Activated CD8-positive, alpha-beta memory T cell treated with anti-CD3 and anti-CD28 coated beads, Interleukin-2, amount 10 ng/mL, durations not matched to agents 7 days and 5 days (primary cell): ENCODE measurements at regions not wholly inside any gene's neighbourhood (a gene's known extent, or its start where the extent isn't known, plus 50 kb on each side); places are given as distances from the start of the nearest gene placed in this dataset.

Experiments used
- ATAC-seq: fragments of 150-1000 bp; cut with Tn5 transposase; one replicate; pipeline ENCODE4 v1.10.0; 2021; ENCODE audit warnings: moderate library complexity
- CTCF ChIA-PET: fragments of 350-600 bp; sonication (Branson Sonifier 250); formaldehyde crosslinking; loops from one replicate; lab custom pipeline; 2021; ENCODE audit warnings: antibody characterized with exemption; lab: Charles Lee
- DNase-seq: peaks from one replicate; pipeline ENCODE4 v3.0.0-alpha.2; 2020
- H3K27ac Mint-ChIP-seq: one replicate; pipeline ENCODE4 v1.8.0; 2021; ENCODE audit warnings: mild to moderate bottlenecking, mixed read lengths
- H3K27me3 Mint-ChIP-seq: one replicate; pipeline ENCODE4 v1.8.0; 2021; ENCODE audit warnings: mixed read lengths
- H3K36me3 Mint-ChIP-seq: one replicate; pipeline ENCODE4 v1.8.0; 2021; ENCODE audit warnings: mild to moderate bottlenecking, mixed read lengths
- H3K4me1 Mint-ChIP-seq: one replicate; pipeline ENCODE4 v1.8.0; 2021; ENCODE audit warnings: mixed read lengths
- H3K4me3 Mint-ChIP-seq: one replicate; pipeline ENCODE4 v1.8.0; 2021; ENCODE audit warnings: mild to moderate bottlenecking, moderate library complexity, mixed read lengths
- H3K9me3 Mint-ChIP-seq: one replicate; pipeline ENCODE4 v1.8.0; 2022; ENCODE audit warnings: low read depth, mixed read lengths

DNA sequence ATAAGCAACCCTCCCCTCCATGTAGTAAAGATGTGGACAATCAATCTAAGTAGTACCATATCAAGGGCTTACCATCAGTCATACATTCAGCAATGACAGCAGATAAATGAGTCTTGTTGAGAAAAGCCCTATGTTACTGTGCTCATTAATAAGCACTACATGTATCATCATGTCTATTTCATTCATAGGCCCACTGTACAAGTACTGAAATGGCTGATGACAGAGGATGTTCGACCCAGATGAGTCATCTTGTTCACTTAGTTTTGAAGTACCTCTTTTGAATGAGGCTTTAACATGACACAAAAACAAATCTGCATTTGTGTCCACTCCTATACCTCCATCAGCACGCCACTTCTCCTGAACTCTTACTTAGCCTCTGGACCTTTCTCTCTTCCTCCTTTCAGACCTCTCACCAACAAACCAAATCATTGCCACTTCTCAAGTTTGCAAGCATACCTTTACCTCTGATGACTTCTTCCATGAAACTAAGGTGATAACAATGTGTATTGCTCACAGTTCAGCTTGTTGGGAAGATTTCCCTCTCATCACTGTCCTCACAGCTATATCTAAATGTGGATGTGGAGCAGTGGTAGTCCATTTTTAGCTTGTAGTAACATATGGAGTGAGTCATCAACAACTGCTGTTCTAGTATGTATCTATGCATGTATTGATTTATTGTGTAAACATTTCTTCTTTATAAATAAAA lies 921.0 kb upstream of the SLC39A10 start:
- H3K4me3 Mint-ChIP-seq = no peak overlapping the region
- ATAC-seq (no peak), DNase-seq (no peak)
- H3K4me1 Mint-ChIP-seq = no peaks in the 10 kb centered on the region
- no peaks in the 10 kb centered on the region for H3K9me3 Mint-ChIP-seq
- CTCF ChIA-PET = no interaction called here
- H3K27ac Mint-ChIP-seq = no peak overlapping the region
- H3K27me3 Mint-ChIP-seq = no peaks in the 10 kb centered on the region
- H3K36me3 Mint-ChIP-seq = no peaks in the 10 kb centered on the region

DNA sequence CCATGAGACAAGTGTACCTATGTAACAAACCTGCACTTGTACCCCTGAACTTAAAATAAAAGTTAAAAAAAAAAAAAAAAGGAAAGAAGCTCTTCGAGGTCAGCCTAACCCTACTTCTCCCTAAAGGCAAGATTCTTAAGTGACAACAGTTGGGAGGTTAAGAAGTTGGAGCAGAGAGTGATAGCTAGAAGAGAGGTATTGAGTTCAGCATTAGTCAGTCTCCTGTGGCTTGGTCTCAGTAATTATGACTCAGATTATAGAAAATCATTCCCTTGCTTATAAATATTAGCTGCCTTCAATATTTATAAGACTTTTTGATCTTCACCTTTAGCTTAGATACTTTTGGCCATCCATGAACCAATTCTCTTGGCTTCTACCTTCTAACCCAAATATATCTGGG lies 926.8 kb upstream of the SLC39A10 start:
- H3K4me1 Mint-ChIP-seq = no peaks in the 10 kb centered on the region
- CTCF ChIA-PET = no interaction called here
- no peak overlapping the region for H3K27ac Mint-ChIP-seq
- DNase-seq (no peak), ATAC-seq (no peak)
- no peaks in the 10 kb centered on the region for H3K9me3 Mint-ChIP-seq
- H3K36me3 Mint-ChIP-seq = no peaks in the 10 kb centered on the region
- H3K4me3 Mint-ChIP-seq = no peak overlapping the region
- H3K27me3 Mint-ChIP-seq = no peaks in the 10 kb centered on the region

DNA sequence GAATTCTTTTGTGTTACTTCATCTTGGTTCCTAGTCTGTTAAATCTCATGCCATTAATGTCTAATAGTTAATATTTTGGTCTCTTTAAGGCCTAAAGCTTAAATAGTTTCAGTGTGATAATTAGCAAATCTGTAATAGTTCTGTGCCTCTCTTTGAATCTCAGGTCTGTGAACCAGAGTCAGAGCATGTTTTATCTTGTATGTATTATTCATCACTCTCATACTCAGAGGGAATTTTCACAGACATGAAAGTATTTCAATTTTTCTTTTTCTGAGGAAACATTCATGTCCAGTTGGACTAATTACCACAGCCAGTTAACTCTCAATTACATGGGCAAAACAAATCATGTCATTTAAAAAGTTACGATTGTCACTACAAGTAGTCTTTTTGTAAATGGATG lies 931.9 kb upstream of the SLC39A10 start:
- Mint-ChIP-seq H3K4me1 (no peaks in the 10 kb centered on the region), H3K27me3 (no peaks in the 10 kb centered on the region), H3K4me3 (no peak overlapping the region), H3K9me3 (no peaks in the 10 kb centered on the region), H3K36me3 (no peaks in the 10 kb centered on the region), H3K27ac (no peak overlapping the region)
- CTCF ChIA-PET = no interaction called here
- no peak for DNase-seq
- no peak for ATAC-seq

DNA sequence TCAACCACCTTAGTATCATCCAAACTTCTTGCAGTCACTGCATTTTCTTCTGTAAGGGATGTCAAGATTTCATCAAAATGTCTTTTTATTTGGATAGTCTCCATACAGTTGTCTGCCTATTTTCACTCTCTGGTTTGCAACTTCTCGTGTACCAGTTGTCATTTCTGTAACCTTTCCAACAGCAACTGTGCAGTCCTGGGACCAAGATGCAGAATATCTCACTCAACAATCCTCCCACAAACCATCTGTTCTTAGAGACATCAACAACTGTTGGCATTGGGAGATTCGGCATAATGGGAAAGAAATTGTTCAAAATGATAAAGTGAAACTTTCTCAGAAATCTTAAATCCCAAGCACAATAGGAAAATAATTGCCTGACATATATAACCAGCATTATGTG lies 933.6 kb upstream of the SLC39A10 start:
- no peaks in the 10 kb centered on the region for H3K9me3 Mint-ChIP-seq
- H3K27ac Mint-ChIP-seq = no peak overlapping the region
- CTCF ChIA-PET = no interaction called here
- no peaks in the 10 kb centered on the region for H3K27me3 Mint-ChIP-seq
- H3K4me1 Mint-ChIP-seq = no peaks in the 10 kb centered on the region
- H3K36me3 Mint-ChIP-seq = no peaks in the 10 kb centered on the region
- no peak overlapping the region for H3K4me3 Mint-ChIP-seq
- DNase-seq (no peak), ATAC-seq (no peak)

DNA sequence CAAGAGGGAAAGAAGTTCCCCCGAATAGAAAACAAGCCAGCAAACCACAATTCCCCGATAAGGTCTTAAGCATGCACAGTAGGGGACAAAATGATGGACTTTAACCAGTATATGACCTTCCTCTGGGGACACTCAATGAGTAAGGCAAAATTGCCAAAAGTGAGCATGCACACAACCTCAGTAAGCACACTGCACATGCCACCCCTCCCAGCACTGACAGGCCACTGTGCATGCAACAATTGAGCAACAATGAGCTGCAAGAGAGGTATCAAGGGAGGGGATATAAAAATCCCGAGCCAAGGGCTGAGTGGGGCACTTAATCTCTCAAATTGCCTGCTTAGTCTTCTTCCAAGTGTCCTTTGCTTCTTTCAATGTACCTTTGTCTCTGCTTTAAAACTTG lies 935.8 kb upstream of the SLC39A10 start:
- no peaks in the 10 kb centered on the region for H3K36me3 Mint-ChIP-seq
- no peaks in the 10 kb centered on the region for H3K27me3 Mint-ChIP-seq
- no peaks in the 10 kb centered on the region for H3K9me3 Mint-ChIP-seq
- DNase-seq (no peak), ATAC-seq (no peak)
- no peaks in the 10 kb centered on the region for H3K4me1 Mint-ChIP-seq
- CTCF ChIA-PET = no interaction called here
- no peak overlapping the region for H3K4me3 Mint-ChIP-seq
- H3K27ac Mint-ChIP-seq = no peak overlapping the region

DNA sequence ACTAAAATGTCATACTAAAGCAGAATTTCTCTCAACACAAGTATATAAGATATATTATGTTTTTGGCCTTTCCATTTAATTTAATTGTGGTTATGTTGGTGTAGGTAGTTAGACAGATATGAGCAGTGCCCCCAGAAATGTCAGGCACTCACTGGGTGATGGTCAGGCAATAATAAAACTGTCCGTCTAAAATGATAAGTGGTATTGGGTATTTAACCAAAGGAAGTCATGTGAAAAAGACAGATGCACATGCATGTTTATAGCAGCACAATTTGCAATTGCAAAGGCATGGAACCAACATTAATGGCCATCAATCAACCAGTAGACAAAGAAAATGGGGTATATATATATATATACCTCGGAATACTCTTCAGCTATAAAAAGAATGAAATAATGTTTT lies 936.6 kb upstream of the SLC39A10 start:
- H3K4me3 Mint-ChIP-seq = no peak overlapping the region

DNA sequence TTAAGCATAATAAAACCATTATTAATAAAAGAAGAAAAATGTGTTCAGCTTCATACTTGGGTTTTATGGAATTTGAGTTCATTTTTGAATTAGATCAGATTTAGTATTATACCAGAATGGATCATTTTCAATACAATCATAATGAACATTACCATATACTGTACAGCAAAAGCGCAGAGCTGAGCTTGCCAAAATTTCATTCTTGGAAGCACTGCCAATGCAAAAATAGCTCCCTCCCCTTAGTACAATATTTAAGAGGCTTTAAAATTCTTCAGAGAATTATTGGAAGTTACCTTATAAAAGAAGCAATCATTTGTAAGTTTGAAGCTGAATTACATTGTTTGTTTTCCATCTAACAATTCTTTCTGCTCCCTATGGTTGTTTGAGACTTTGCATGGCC lies 938.1 kb upstream of the SLC39A10 start:
- Mint-ChIP-seq H3K36me3 (no peaks in the 10 kb centered on the region), H3K27me3 (no peaks in the 10 kb centered on the region)

More for the DNA sequence above, 936.6 kb upstream of the SLC39A10 start:
- ATAC-seq = no peak
- CTCF ChIA-PET = no interaction called here
- no peaks in the 10 kb centered on the region for H3K36me3 Mint-ChIP-seq
- no peak for DNase-seq
- no peaks in the 10 kb centered on the region for H3K4me1 Mint-ChIP-seq
- no peaks in the 10 kb centered on the region for H3K27me3 Mint-ChIP-seq
- H3K27ac Mint-ChIP-seq = no peak overlapping the region
- no peaks in the 10 kb centered on the region for H3K9me3 Mint-ChIP-seq

DNA sequence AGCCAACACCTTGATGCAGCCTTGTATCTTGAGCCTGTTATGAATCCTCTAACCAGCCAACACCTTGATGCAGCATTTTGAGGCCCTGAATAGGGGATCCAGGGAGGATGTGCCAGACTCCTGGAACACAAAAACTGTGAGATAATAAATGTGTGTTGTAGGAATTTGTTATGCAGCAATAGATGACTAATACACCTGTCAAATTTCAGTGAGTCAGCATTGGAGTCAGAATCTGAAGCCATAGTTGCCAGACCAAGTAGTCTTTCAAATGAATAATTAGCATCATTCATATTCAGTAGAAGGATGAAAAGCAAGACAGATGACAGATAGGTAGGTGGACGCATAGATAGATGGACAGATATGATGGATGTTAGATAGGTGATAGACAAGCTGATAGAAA lies 942.5 kb upstream of the SLC39A10 start:
- CTCF ChIA-PET = no interaction called here
- Mint-ChIP-seq H3K27ac (no peak overlapping the region), H3K36me3 (no peaks in the 10 kb centered on the region), H3K9me3 (no peaks in the 10 kb centered on the region), H3K4me1 (no peaks in the 10 kb centered on the region), H3K4me3 (no peak overlapping the region), H3K27me3 (no peaks in the 10 kb centered on the region)
- no peak for ATAC-seq
- DNase-seq = no peak

More for the DNA sequence above, 938.1 kb upstream of the SLC39A10 start:
- Mint-ChIP-seq H3K9me3 (no peaks in the 10 kb centered on the region), H3K4me1 (no peaks in the 10 kb centered on the region), H3K27ac (no peak overlapping the region), H3K4me3 (no peak overlapping the region)
- DNase-seq (no peak), ATAC-seq (no peak)
- CTCF ChIA-PET = no interaction called here

DNA sequence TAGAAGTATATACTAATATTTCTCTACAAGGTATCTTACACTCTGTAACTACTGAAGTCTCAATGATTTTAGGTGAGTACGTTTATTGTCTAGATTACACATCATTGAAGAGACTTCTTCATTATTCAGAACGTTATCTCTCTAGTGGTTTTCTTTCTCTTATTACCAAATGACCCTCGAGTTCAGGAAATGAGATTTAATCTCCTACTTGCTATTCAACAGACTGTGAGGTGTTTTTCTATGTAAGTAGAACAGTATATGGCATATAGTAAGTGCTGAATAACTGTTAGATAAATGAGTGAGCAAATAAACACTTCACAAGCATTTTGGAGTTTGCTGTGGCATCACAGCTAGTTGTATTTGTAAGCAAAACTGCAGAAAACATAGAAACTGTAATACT lies 947.2 kb upstream of the SLC39A10 start:
- no peaks in the 10 kb centered on the region for H3K27me3 Mint-ChIP-seq
- DNase-seq (no peak), ATAC-seq (no peak)
- H3K4me3 Mint-ChIP-seq = no peak overlapping the region
- H3K36me3 Mint-ChIP-seq = no peaks in the 10 kb centered on the region
- CTCF ChIA-PET = no interaction called here
- H3K4me1 Mint-ChIP-seq = no peaks in the 10 kb centered on the region
- no peak overlapping the region for H3K27ac Mint-ChIP-seq
- H3K9me3 Mint-ChIP-seq = no peaks in the 10 kb centered on the region

DNA sequence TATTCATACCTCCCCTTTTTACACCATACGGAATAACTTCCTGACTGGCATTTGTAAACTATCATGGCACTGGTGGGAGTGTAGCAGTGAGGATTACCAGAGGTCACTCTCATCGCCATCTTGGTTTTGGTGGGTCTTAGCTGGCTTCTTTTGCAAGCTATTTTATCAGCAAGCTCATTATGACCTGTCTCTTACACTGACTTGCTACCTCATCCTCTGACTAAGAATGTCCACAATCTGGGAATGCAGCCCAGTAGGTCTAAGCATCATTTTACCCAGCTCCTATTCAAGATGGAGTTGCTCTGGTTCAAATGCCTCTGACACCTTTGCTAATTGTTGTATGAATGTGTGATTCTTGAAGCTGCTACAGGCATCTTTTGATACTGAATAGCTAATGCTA lies 950.8 kb upstream of the SLC39A10 start:
- Mint-ChIP-seq H3K4me3 (no peak overlapping the region), H3K27me3 (no peaks in the 10 kb centered on the region), H3K9me3 (no peaks in the 10 kb centered on the region), H3K36me3 (no peaks in the 10 kb centered on the region), H3K4me1 (no peaks in the 10 kb centered on the region), H3K27ac (no peak overlapping the region)
- CTCF ChIA-PET = no interaction called here
- DNase-seq = no peak
- no peak for ATAC-seq

DNA sequence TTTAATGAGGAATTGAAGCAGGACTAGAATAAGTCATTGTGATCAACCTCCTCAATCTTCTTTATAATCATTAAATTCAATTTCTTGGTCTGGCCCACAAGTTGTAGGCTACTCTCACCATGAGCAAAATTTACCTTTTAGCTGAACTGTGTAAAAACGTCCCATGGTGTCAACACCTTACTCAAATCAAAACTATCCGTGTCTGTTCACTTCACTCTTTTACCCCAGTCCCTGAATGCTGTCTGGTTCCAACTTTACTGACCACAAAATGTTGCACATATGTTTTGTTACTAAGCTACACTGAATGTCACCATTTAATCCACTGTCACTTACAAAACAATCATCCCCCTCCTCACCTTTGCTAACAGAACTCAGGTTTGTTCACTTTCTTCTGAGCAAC lies 951.6 kb upstream of the SLC39A10 start:
- Mint-ChIP-seq H3K27ac (no peak overlapping the region), H3K36me3 (no peaks in the 10 kb centered on the region), H3K4me1 (no peaks in the 10 kb centered on the region), H3K4me3 (no peak overlapping the region), H3K9me3 (no peaks in the 10 kb centered on the region), H3K27me3 (no peaks in the 10 kb centered on the region)
- ATAC-seq (no peak), DNase-seq (no peak)
- CTCF ChIA-PET = no interaction called here

DNA sequence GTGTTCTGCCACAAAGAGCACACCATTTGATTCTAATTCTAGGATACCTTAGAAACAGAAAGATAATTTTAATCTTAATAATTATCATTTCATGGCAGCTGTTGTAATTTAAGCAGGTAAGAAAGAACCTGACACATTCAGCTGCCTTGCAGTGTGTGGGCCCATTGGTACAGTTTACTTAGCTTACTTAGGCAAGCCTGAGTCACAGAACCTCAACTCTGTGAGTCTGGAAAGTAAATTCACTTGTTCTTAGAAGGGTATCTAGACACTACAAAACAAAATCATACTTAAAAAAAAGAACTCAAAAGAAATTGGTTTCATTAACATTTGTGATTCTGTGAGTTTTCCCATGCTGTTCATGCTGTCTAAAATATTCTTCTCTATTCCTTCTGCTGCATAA lies 956.3 kb upstream of the SLC39A10 start:
- Mint-ChIP-seq H3K36me3 (no peaks in the 10 kb centered on the region), H3K27me3 (no peaks in the 10 kb centered on the region), H3K9me3 (no peaks in the 10 kb centered on the region), H3K27ac (no peak overlapping the region), H3K4me1 (no peaks in the 10 kb centered on the region), H3K4me3 (no peak overlapping the region)
- DNase-seq (no peak), ATAC-seq (no peak)
- CTCF ChIA-PET = no interaction called here

DNA sequence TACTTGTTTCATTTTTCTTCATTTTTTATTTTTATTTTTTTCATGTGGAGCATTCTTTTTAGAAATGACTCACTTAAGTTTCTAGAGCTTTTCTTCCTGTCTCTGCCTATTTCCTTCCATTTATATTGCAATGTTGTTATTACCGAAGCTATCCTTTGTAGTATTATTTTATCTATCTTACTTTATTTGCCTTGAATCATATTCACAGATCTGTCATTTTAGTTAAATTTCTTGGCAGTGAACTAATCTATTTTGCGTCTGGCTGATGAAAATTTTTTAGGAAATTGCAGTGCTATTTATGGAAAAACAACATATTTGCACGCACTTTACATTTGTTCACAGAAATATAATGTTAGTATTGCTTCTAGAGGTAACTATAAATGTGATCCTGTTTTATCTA lies 956.9 kb upstream of the SLC39A10 start:
- H3K9me3 Mint-ChIP-seq = no peaks in the 10 kb centered on the region
- H3K4me1 Mint-ChIP-seq = no peaks in the 10 kb centered on the region
- no peak overlapping the region for H3K27ac Mint-ChIP-seq
- no peaks in the 10 kb centered on the region for H3K27me3 Mint-ChIP-seq
- no peak for ATAC-seq
- H3K4me3 Mint-ChIP-seq = no peak overlapping the region
- no peak for DNase-seq
- CTCF ChIA-PET = no interaction called here
- H3K36me3 Mint-ChIP-seq = no peaks in the 10 kb centered on the region

DNA sequence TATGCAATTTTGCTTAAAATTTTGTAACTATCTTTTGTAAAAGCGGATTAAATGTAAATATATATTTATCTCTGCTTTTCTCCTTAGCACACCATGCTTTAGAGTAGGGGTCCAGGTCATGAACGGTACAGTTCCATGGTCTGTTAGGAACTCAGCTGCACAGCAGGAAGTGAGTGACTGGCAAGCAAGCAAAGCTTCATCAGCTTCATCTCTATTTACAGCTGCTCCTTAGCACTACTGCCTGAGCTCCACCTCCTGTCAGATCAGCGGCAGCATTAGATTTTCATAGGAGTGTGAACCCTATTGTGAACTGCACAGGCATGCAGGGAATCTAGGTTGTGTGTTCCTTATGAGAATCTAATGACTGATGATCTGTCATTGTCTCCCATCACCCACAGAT lies 959.0 kb upstream of the SLC39A10 start:
- CTCF ChIA-PET = no interaction called here
- DNase-seq (no peak), ATAC-seq (no peak)
- Mint-ChIP-seq H3K27me3 (no peaks in the 10 kb centered on the region), H3K36me3 (no peaks in the 10 kb centered on the region), H3K4me3 (no peak overlapping the region), H3K9me3 (no peaks in the 10 kb centered on the region), H3K27ac (no peak overlapping the region), H3K4me1 (no peaks in the 10 kb centered on the region)

DNA sequence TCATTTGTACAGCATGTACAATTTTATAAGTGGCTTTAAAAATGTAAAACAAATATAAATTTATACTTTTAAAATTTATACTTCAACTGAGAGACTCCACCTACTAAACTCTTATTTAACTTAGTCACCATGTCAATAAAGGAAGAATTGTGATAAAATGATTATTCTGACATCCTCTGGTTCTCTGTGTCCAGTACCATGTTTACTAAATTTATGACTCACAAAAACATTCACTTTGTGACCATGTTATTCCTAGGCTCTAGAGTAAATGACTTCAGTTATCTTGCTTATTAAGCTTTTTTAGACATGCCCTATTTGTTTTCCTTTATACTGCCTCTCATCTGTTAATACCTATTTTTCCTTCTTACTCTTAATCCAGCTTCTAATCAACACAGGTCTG lies 959.6 kb upstream of the SLC39A10 start:
- CTCF ChIA-PET = no interaction called here
- H3K4me1 Mint-ChIP-seq = no peaks in the 10 kb centered on the region
- DNase-seq = no peak
- no peaks in the 10 kb centered on the region for H3K27me3 Mint-ChIP-seq
- no peaks in the 10 kb centered on the region for H3K36me3 Mint-ChIP-seq
- H3K4me3 Mint-ChIP-seq = no peak overlapping the region
- no peaks in the 10 kb centered on the region for H3K9me3 Mint-ChIP-seq
- no peak overlapping the region for H3K27ac Mint-ChIP-seq
- ATAC-seq = no peak
